Endothelial cell of umbilical vein (primary cell): ENCODE measurements at regions not wholly inside any gene's neighbourhood (a gene's known extent, or its start where the extent isn't known, plus 50 kb on each side); places are given as distances from the start of the nearest gene placed in this dataset.

Source experiments
- GATA2 ChIP-seq: IDR thresholded peaks from 2 replicates; pipeline ENCODE4 v1.7.0; 2011; ENCODE audit warnings: low read depth, mild to moderate bottlenecking, moderate library complexity, mixed read lengths, low read length; ENCODE audit not compliant: insufficient read length, insufficient read depth
- JUN ChIP-seq: IDR thresholded peaks from 2 replicates; pipeline ENCODE4 v1.6.1; 2011; ENCODE audit warnings: borderline replicate concordance, low read depth; ENCODE audit not compliant: insufficient read length, insufficient read depth
- POLR2A ChIP-seq: IDR thresholded peaks from 2 replicates; pipeline ENCODE4 v1.6.1; 2012; ENCODE audit warnings: low read depth, mild to moderate bottlenecking, control low read depth, low read length
- POLR2AphosphoS5 ChIP-seq: IDR thresholded peaks from 2 replicates; pipeline ENCODE4 v1.6.1; 2012; ENCODE audit warnings: low read depth, mild to moderate bottlenecking, control low read depth, low read length, moderate library complexity; ENCODE audit not compliant: insufficient read depth
- TF ChIP-seq, protein P1 (sequence below), 2 donors: IDR thresholded peaks; 1 replicate in 1 of 2; 2 replicates in 1 of 2; pipeline ENCODE4 v1.5.1; 2011; ENCODE audit warnings: low read length in 2 of 2, mild to moderate bottlenecking in 2 of 2, moderate library complexity in 2 of 2, control low read depth in 1 of 2, inconsistent platforms in 1 of 2, low read depth in 1 of 2; ENCODE audit not compliant: insufficient read depth in 1 of 2; ENCODE audit errors: extremely low read depth in 1 of 2
- TF ChIP-seq, protein P2 (sequence below): IDR thresholded peaks from 2 replicates; pipeline ENCODE4 v1.6.1; 2011; ENCODE audit not compliant: insufficient read depth, insufficient read length

DNA sequence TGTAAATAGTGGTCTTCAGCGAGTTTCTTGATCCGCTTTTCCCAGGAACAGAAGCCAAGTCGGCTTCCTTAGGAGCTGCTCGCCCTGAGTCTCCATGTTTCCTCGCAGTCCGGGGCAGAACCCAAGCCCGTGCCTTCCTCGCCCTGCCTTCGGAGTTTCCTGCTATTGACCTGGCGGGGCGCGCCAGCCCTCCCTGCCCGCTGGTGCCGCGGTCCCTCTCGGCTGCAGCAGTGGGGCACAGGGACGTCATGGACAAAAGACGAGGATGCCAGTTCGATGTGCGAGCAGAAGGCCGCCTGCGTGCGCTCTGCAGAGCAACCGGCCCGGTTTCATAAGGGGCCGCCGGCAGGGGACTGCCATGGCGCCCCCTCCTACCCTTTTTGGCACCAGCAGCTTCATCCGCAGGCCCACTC is 156.6 kb downstream of the TM9SF2 start:
- TF ChIP-seq, protein P1, sequence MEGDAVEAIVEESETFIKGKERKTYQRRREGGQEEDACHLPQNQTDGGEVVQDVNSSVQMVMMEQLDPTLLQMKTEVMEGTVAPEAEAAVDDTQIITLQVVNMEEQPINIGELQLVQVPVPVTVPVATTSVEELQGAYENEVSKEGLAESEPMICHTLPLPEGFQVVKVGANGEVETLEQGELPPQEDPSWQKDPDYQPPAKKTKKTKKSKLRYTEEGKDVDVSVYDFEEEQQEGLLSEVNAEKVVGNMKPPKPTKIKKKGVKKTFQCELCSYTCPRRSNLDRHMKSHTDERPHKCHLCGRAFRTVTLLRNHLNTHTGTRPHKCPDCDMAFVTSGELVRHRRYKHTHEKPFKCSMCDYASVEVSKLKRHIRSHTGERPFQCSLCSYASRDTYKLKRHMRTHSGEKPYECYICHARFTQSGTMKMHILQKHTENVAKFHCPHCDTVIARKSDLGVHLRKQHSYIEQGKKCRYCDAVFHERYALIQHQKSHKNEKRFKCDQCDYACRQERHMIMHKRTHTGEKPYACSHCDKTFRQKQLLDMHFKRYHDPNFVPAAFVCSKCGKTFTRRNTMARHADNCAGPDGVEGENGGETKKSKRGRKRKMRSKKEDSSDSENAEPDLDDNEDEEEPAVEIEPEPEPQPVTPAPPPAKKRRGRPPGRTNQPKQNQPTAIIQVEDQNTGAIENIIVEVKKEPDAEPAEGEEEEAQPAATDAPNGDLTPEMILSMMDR (IDR thresholded peaks at IDR 0.05; ENCODE audit: extremely low read depth in 1 of 2, insufficient read depth in 1 of 2, low read depth in 1 of 2, low read length in 2 of 2): no peak
- TF ChIP-seq GATA2 (no peak), JUN (no peak), POLR2A (no peak), POLR2AphosphoS5 (no peak)
- TF ChIP-seq, protein P2, sequence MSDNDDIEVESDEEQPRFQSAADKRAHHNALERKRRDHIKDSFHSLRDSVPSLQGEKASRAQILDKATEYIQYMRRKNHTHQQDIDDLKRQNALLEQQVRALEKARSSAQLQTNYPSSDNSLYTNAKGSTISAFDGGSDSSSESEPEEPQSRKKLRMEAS: no peak
